GM18519 (cell line): ENCODE measurements at regions not wholly inside any gene's neighbourhood (a gene's known extent, or its start where the extent isn't known, plus 50 kb on each side); places are given as distances from the start of the nearest gene placed in this dataset.

Source experiments
- ATAC-seq: cut with Tn5 transposase; IDR thresholded peaks from one replicate; pipeline ENCODE4 v1.9.1; 2021; ENCODE audit warnings: mild to moderate bottlenecking, moderate library complexity; ENCODE audit not compliant: unreplicated experiment, low FRiP score

GRCh38 chrX:113947548-113947947 lies 636.3 kb upstream of the HTR2C start:
- no peak for ATAC-seq

- no peak for ATAC-seq
Observed at GRCh38 chrX:113935518-113935917, 648.4 kb upstream of the HTR2C start.

- ATAC-seq, result no peak
Observed at GRCh38 chrX:113933931-113934330, 650.0 kb upstream of the HTR2C start.

GRCh38 chrX:113929004-113929403 lies 654.9 kb upstream of the HTR2C start:
- ATAC-seq, result no peak

GRCh38 chrX:113920661-113921060 lies 663.2 kb upstream of the HTR2C start:
- ATAC-seq, result peak; percentile 68

- peak; percentile 41 for ATAC-seq
Observed at GRCh38 chrX:113919387-113919786, 664.5 kb upstream of the HTR2C start.

GRCh38 chrX:113906168-113906567 lies 677.7 kb upstream of the HTR2C start:
- ATAC-seq, result no peak

GRCh38 chrX:113892891-113893290 lies 691.0 kb upstream of the HTR2C start:
- ATAC-seq, result no peak

GRCh38 chrX:113892401-113892800 lies 691.5 kb upstream of the HTR2C start:
- no peak for ATAC-seq

- no peak for ATAC-seq
Observed at GRCh38 chrX:113873056-113873455, 710.8 kb upstream of the HTR2C start.

- no peak for ATAC-seq
Observed at GRCh38 chrX:113868711-113869110, 715.2 kb upstream of the HTR2C start.

- ATAC-seq, result no peak
Observed at GRCh38 chrX:113868177-113868576, 715.7 kb upstream of the HTR2C start.

GRCh38 chrX:113849408-113849807 lies 734.5 kb upstream of the HTR2C start:
- no peak for ATAC-seq

- ATAC-seq, result no peak
Observed at GRCh38 chrX:113833096-113834055, 750.5 kb upstream of the HTR2C start.

GRCh38 chrX:113828470-113828869 lies 755.4 kb upstream of the HTR2C start:
- no peak for ATAC-seq

GRCh38 chrX:113818346-113818745 lies 765.5 kb upstream of the HTR2C start:
- no peak for ATAC-seq

- ATAC-seq, result no peak
Observed at GRCh38 chrX:113804819-113805218, 779.1 kb upstream of the HTR2C start.

GRCh38 chrX:113804291-113804690 lies 779.6 kb upstream of the HTR2C start:
- no peak for ATAC-seq

GRCh38 chrX:113802837-113803236 lies 781.0 kb upstream of the HTR2C start:
- ATAC-seq, result no peak

- ATAC-seq, result no peak
Observed at GRCh38 chrX:113800955-113801354, 782.9 kb upstream of the HTR2C start.

GRCh38 chrX:113793563-113793962 lies 790.3 kb upstream of the HTR2C start:
- ATAC-seq, result no peak

- ATAC-seq, result no peak
Observed at GRCh38 chrX:113790987-113791386, 792.9 kb upstream of the HTR2C start.
